Neural progenitor cell (in vitro differentiated cells): ENCODE measurements at regions not wholly inside any gene's neighbourhood (a gene's known extent, or its start where the extent isn't known, plus 50 kb on each side); places are given as distances from the start of the nearest gene placed in this dataset.

Experiments
- CTCF ChIP-seq: fragments of 200-600 bp; sonication (generic); IDR thresholded peaks from 2 replicates; pipeline ENCODE4 v1.5.1; 2017; ENCODE audit warnings: antibody characterized with exemption, mild to moderate bottlenecking
- EZH2 ChIP-seq: fragments of 200-600 bp; sonication (generic); IDR thresholded peaks from 2 replicates; pipeline ENCODE4 v1.6.1; 2017; ENCODE audit warnings: antibody characterized with exemption, mild to moderate bottlenecking, moderate library complexity
- EZH2phosphoT487 ChIP-seq: fragments of 200-600 bp; sonication (generic); IDR thresholded peaks from 2 replicates; pipeline ENCODE4 v1.6.1; 2017; ENCODE audit warnings: antibody characterized with exemption

GRCh38 chr6:8579372-8579771 lies 144.0 kb upstream of the SLC35B3 start:
- no peak for TF ChIP-seq CTCF
- TF ChIP-seq EZH2 = no peak
- no peak for TF ChIP-seq EZH2phosphoT487
